PC-3 (cell line): ENCODE measurements at regions not wholly inside any gene's neighbourhood (a gene's known extent, or its start where the extent isn't known, plus 50 kb on each side); places are given as distances from the start of the nearest gene placed in this dataset.

Experiments
- ATAC-seq: fragments of 200-7000 bp; cut with Tn5 transposase; 2 replicates; pipeline ENCODE4 v1.9.1; 2020; ENCODE audit warnings: mild to moderate bottlenecking, moderate library complexity
- BruUV-seq: library from RNA; stranded (reverse); fragments of 400-500 nt; replicated peaks from 2 replicates; lab custom pipeline; 2021; lab: Mats Ljungman, UMichigan
- CTCF ChIA-PET: fragments of 300-600 bp; sonication (Branson Sonifier 250); formaldehyde crosslinking; loops from one replicate; lab custom pipeline; 2022; ENCODE audit warnings: antibody characterized with exemption; lab: Charles Lee
- POLR2A ChIA-PET: fragments of 300-600 bp; sonication (Branson Sonifier 250); formaldehyde crosslinking; loops from one replicate; lab custom pipeline; 2022; ENCODE audit warnings: antibody characterized with exemption; ENCODE audit not compliant: unreplicated experiment; lab: Charles Lee
- DNase-seq: peaks from one replicate; pipeline ENCODE4 v3.0.0-alpha.2; 2015
- H2AFZ ChIP-seq: fragments of 300-600 bp; sonication (generic); 2 replicates; pipeline ENCODE4 v1.6.0; 2016; ENCODE audit warnings: antibody characterized with exemption, low read length
- H3F3A ChIP-seq: fragments of 300-600 bp; sonication (generic); one replicate; pipeline ENCODE4 v1.6.0; 2017; ENCODE audit warnings: antibody characterized with exemption, low read length, control low read depth, mild to moderate bottlenecking; ENCODE audit not compliant: unreplicated experiment
- H3K27ac ChIP-seq: fragments of 300-600 bp; sonication (generic); 2 replicates; pipeline ENCODE4 v1.5.1; 2016; ENCODE audit warnings: mild to moderate bottlenecking, low read length
- H3K27me3 ChIP-seq: fragments of 300-600 bp; sonication (generic); 2 replicates; pipeline ENCODE4 v1.6.1; 2016; ENCODE audit warnings: low read length, mixed read lengths
- H3K36me3 ChIP-seq: fragments of 300-600 bp; sonication (generic); 2 replicates; pipeline ENCODE4 v1.6.1; 2016; ENCODE audit warnings: low read depth, mixed run types, low read length, mixed read lengths
- H3K4me1 ChIP-seq: fragments of 300-600 bp; sonication (generic); 2 replicates; pipeline ENCODE4 v1.5.1; 2016; ENCODE audit warnings: low read length; ENCODE audit not compliant: insufficient read depth
- H3K4me2 ChIP-seq: fragments of 300-600 bp; sonication (generic); 2 replicates; pipeline ENCODE4 v1.6.0; 2016; ENCODE audit warnings: low read length
- H3K4me3 ChIP-seq: fragments of 300-600 bp; sonication (generic); 2 replicates; pipeline ENCODE4 v1.5.1; 2016; ENCODE audit warnings: mild to moderate bottlenecking, low read length, mixed read lengths
- H3K79me2 ChIP-seq: fragments of 300-600 bp; sonication (generic); 2 replicates; pipeline ENCODE4 v1.6.1; 2017; ENCODE audit warnings: low read length, mixed read lengths
- H3K9ac ChIP-seq: fragments of 300-600 bp; sonication (generic); 2 replicates; pipeline ENCODE4 v1.6.0; 2016; ENCODE audit warnings: mild to moderate bottlenecking, low read length
- H3K9me2 ChIP-seq: fragments of 300-600 bp; sonication (generic); replicated peaks from 2 replicates; pipeline ENCODE4 v1.6.1; 2016; ENCODE audit warnings: mixed run types, low read length, mixed read lengths
- H3K9me3 ChIP-seq: fragments of 300-600 bp; sonication (generic); 2 replicates; pipeline ENCODE4 v1.6.1; 2016; ENCODE audit warnings: low read length, mixed read lengths
- H4K20me1 ChIP-seq: fragments of 300-600 bp; sonication (generic); 2 replicates; pipeline ENCODE4 v1.6.1; 2016; ENCODE audit warnings: low read length, mixed read lengths
- CTCF ChIP-seq: fragments of 300-600 bp; sonication (generic); conservative IDR thresholded peaks from 2 replicates; pipeline ENCODE4 v1.5.1; 2017; ENCODE audit warnings: antibody characterized with exemption, low read depth, mild to moderate bottlenecking, low read length
- EZH2 ChIP-seq: fragments of 300-600 bp; sonication (generic); IDR thresholded peaks from one replicate; pipeline ENCODE4 v1.6.1; 2017; ENCODE audit warnings: antibody characterized with exemption, mild to moderate bottlenecking, low read length; ENCODE audit not compliant: unreplicated experiment
- EZH2phosphoT487 ChIP-seq: fragments of 300-600 bp; sonication (generic); IDR thresholded peaks from 2 replicates; pipeline ENCODE4 v1.6.1; 2018; ENCODE audit warnings: mild to moderate bottlenecking, antibody characterized with exemption, low read length, borderline replicate concordance
- intact Hi-C: fragments of 100-400 bp; cut with micrococcal nuclease; formaldehyde crosslinking; loops from 2 replicates; pipeline ENCODE4 v1.9.0; 2023

DNA sequence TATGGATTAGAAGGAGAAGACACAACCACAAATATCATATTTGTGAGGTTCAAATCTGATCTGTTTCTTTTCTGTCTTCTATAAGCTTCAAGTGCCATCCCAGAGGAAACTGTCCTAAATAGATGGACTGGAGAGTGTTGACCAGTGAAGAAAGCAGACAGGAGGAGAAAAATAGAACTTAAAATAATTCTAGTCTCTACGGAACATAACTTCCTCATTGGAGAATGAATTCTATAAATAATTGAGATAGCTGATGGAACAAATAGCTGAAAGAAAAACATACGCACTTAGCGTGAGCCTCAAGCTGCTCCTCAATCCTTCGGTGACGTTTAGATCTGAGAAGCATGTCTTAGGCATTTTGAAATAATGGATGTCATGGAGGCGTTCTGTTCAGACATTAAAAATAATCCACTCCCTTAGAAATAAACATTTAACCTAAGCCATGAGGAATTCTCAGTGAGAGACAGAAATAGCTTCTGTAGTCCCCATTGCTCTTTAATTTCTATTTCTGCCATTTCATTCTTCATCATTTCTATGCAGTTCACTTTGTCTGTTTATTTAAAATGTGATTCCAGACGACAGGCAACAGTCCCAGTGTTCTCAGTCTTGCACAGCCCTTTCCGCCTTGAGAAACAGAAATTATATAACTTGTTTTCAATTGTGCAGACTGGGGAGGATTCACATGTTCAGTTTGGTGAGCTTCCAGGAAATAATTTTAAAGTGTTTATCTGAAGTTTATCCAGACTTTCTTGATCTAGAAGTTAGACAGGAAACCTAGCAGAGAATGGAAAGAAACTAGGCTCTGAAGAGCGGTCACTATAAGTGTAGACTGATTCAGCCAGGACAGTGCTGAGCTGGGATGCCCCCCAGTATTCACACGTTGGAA is 97.3 kb downstream of the NR1D2 start:
- no peaks in the 10 kb centered on the region for H3F3A ChIP-seq
- H3K4me3 ChIP-seq, result no peak overlapping the region
- H2AFZ ChIP-seq, result no peak overlapping the region
- TF ChIP-seq EZH2phosphoT487 (no peak), CTCF (no peak), EZH2 (no peak)
- ChIA-PET POLR2A (interaction anchor here (0.6 kb wide), 1 partner anchor 732 kb away, joined by 5 read pairs; no protein-coding TSS in a partner anchor), CTCF (no interaction called here)
- no peaks in the 10 kb centered on the region for H3K27me3 ChIP-seq
- H3K9me3 ChIP-seq, result no peaks in the 10 kb centered on the region
- no peaks in the 10 kb centered on the region for H4K20me1 ChIP-seq
- ATAC-seq (no peak), DNase-seq (no peak)
- no peak overlapping the region for H3K27ac ChIP-seq
- H3K9me2 ChIP-seq, result no peaks in the 10 kb centered on the region
- peaks cover 3% of the 10 kb centered on the region for H3K4me1 ChIP-seq
- intact Hi-C loops, result no loop called here
- H3K36me3 ChIP-seq, result no peaks in the 10 kb centered on the region
- no peak overlapping the region for H3K4me2 ChIP-seq
- no peaks in the 10 kb centered on the region for H3K79me2 ChIP-seq
- no TSS peak for BruUV-seq
- no peak overlapping the region for H3K9ac ChIP-seq

GRCh38 chr3:24043168-24043567 is 98.1 kb downstream of the NR1D2 start:
- ChIA-PET CTCF (no interaction called here), POLR2A (no interaction called here)
- Histone ChIP-seq H3K36me3 (no peaks in the 10 kb centered on the region), H3K9ac (no peak overlapping the region), H3K4me3 (no peak overlapping the region), H3K4me1 (peaks cover 10% of the 10 kb centered on the region), H3K27ac (no peak overlapping the region), H3K9me2 (no peaks in the 10 kb centered on the region), H3K9me3 (no peaks in the 10 kb centered on the region), H2AFZ (no peak overlapping the region), H3F3A (no peaks in the 10 kb centered on the region), H3K79me2 (no peaks in the 10 kb centered on the region), H3K27me3 (no peaks in the 10 kb centered on the region), H4K20me1 (no peaks in the 10 kb centered on the region), H3K4me2 (no peak overlapping the region)
- ATAC-seq (no peak), DNase-seq (no peak)
- BruUV-seq, result no TSS peak
- intact Hi-C loops, result no loop called here
- no peak for TF ChIP-seq EZH2phosphoT487
- TF ChIP-seq CTCF, result no peak
- TF ChIP-seq EZH2, result no peak

- no peak overlapping the region for H3K9ac ChIP-seq
- no peaks in the 10 kb centered on the region for H3F3A ChIP-seq
- H4K20me1 ChIP-seq, result no peaks in the 10 kb centered on the region
- TF ChIP-seq EZH2phosphoT487 (no peak), EZH2 (no peak), CTCF (no peak)
- DNase-seq (no peak), ATAC-seq (no peak)
- no TSS peak for BruUV-seq
- ChIA-PET POLR2A (no interaction called here), CTCF (no interaction called here)
- H3K9me3 ChIP-seq, result no peaks in the 10 kb centered on the region
- no peaks in the 10 kb centered on the region for H3K27me3 ChIP-seq
- no peaks in the 10 kb centered on the region for H3K36me3 ChIP-seq
- H2AFZ ChIP-seq, result no peak overlapping the region
- no peak overlapping the region for H3K4me2 ChIP-seq
- intact Hi-C loops, result no loop called here
- H3K4me3 ChIP-seq, result no peak overlapping the region
- no peaks in the 10 kb centered on the region for H3K79me2 ChIP-seq
- no peaks in the 10 kb centered on the region for H3K9me2 ChIP-seq
- no peak overlapping the region for H3K27ac ChIP-seq
- H3K4me1 ChIP-seq, result peaks cover 17% of the 10 kb centered on the region
These were observed 98.9 kb downstream of the NR1D2 start for GRCh38 chr3:24043985-24044384.
